ENCODE measurements at regions not wholly inside any gene's neighbourhood (a gene's known extent, or its start where the extent isn't known, plus 50 kb on each side); places are given as distances from the start of the nearest gene placed in this dataset.
"Not testable (repeated sequence)": the region's sequence is repeated elsewhere in the genome, so short reads cannot be mapped to it uniquely, and the experiment has no call there.

DNA sequence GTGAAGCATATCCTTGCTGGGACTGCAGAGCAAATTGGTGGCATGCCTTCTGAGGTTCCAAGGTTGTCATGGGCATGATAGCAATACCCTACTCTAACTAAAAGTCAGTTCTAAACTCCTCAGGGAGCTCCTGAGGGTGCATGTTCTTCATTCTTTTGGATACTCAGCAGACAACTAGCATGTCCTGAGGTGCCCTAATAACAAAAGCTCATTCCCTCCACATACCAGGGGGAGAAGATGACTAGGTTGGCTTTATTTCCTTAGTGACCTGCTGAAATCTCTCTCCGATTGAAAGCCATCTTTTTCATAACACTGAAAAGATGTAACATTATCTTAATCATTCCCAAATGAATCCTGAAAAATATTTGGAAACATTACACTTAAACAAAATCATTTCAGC, 188.7 kb upstream of the IGF1 start:
- DNase-seq: no peak

- not testable (repeated sequence) for DNase-seq
Measured at GRCh38 chr12:102666176-102666575, 185.8 kb upstream of the IGF1 start.

GRCh38 chr12:102659200-102659911, 179.0 kb upstream of the IGF1 start:
- DNase-seq: no peak

DNA sequence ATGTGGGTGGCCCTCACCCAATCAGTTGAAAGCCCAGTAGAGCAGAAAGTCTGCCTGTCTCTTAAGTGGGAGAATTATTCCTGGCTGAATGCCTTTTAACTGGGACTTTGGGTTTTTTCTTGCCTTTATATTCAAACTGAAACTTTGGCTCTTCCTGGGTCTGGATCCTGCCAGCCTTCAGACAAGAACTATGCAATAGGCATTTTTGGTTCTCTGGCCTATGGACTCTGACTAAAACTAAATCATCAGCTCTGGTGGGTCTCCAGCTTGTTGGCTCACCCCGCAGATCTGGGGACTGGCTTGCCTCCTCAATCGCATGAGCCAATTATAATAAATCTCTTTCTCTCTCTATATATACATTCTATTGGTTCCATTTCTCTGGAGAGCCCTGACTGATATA, 173.0 kb upstream of the IGF1 start:
- no peak for DNase-seq

DNA sequence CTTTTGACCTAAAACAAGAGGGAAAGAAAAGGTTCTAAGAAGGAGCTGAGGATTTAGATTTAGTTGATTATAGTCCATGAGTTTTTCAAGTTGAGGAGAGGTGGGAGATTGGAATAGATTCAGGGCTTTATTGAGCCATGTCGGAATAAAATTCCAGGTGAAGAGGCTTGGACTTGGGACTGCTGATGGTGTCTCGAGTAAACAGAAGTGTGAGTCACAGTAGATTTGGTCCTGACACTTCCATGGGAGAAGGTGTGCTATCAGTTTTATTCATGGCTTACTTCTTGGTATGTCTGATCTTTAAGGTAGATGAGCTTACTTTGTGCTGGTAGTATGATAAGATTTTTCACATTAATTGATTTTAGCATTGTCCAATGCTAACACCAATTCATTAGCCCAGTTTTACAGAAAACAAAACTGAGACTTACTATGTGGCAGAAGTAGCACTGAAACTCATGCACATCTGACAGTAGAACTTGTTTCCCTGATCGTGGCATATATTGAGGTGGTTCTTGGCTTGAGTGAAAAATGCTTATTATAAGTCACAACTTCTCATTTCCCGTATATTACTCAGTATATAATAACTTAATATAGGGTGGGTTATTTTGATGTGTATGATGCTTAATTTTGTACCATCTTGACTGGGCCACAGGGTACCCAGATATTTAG, 172.4 kb upstream of the IGF1 start:
- no peak for DNase-seq

DNA sequence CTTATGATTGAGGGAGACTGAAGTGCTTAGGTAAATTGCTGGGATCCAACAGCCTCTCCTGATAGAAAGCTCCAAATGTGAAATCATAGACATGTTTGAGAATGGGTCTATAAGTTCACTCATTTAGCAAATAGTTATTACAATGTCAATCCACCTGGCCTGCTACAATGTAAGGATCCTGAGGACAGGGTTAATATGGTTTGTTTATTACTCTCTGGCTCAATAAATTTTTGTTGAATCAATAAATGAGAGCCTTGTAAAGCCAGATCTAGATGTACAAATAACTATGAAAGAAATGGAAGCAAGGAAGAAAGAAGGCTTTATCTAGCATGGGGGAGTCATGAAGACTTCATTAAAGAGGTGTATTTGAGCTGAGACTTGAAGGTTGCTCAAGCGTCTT, 165.6 kb upstream of the IGF1 start:
- DNase-seq: no peak

GRCh38 chr12:102643879-102644575, 163.7 kb upstream of the IGF1 start:
- DNase-seq: no peak

GRCh38 chr12:102642199-102642598, 161.8 kb upstream of the IGF1 start:
- DNase-seq: no peak

- not testable (repeated sequence) for DNase-seq
Measured at GRCh38 chr12:102640658-102641057, 160.3 kb upstream of the IGF1 start.

- no peak for DNase-seq
Measured at GRCh38 chr12:102638777-102639176, 158.4 kb upstream of the IGF1 start.

- DNase-seq: no peak
Measured at GRCh38 chr12:102633981-102634605, 153.7 kb upstream of the IGF1 start.

GRCh38 chr12:102631274-102631673, 150.9 kb upstream of the IGF1 start:
- DNase-seq: no peak

DNA sequence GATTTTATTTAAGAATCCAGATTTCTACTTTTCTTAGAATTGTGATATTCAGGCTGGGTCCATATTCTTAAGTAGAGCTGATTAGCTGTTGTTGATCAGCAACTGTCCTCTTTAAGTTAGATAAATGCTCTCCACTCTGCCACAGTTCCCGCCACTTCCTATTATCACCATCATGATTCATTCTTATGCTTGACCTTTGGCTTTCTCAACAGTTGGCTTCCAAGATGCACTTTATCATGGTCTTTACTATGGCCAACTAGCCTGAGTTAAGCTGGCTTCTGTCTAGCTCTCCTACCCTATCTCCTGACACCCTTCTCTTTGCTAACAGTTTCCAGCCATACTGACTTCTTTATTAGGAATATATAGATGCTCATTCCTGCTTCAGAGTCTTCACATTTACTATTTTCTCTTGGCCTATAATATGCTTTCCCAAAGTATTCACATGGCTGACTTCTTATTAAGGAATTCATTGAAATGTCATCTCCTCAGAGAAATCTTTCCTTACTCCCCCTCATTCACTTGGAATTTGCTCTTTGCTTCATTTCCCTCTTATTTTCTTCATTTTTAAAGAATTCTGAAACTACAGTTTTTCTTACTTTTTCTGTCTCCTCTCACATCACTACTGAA, 149.0 kb upstream of the IGF1 start:
- DNase-seq: no peak

GRCh38 chr12:102625819-102626218, 145.5 kb upstream of the IGF1 start:
- DNase-seq: no peak

DNA sequence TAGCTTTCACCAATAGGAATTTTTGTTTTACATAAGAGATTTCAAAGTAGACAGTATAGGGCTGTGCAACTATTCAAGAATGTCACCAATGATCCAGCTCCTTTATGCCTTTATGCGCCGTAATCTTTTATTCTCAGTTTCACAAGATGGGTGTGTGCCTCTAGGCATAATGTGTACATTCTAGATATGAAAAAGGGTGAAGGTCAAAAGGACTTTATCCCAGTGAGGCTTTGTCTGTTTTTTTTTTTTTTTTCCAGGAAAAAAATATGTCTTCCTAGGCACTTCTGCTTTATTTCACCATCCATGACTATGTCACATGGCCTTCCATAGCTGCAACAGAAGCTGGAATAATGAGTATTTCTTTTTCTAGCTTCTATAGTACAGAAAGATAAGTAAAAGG, 142.3 kb upstream of the IGF1 start:
- DNase-seq: no peak

DNA sequence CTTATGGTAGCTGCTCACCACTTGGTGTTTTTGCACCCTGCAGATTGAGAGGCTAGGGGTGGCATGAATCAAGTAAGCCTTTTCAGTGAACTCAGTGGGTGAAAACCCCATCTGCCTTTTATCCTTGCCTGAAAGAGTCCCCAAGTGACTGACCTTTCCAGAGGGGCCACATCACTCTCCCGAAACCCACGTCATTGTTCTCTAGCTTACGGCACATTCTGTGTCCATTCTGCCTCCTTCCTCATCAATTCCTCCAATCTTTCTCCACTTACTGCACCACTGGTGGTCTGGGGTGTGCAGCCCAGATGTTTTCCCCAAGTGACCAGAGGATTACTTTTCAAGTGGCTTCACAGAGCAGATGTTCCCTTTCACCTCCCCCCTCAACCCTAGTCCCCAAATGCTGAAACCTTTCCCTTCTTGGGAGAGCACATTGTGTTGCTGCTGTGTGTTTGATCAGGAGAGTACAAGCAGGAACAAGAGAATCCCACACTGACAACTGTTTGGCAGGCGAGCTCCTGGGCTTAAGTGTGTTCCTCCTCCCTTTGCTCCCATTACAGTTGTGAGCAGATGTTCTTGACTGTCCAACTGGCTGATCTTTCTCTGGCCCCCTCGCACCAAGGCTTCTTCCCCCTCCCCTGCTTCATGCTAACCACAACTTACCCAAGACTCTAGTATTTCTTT, 138.0 kb upstream of the IGF1 start:
- no peak for DNase-seq

- DNase-seq: no peak
Measured at GRCh38 chr12:102616692-102617091, 136.3 kb upstream of the IGF1 start.

GRCh38 chr12:102611995-102612394, 131.6 kb upstream of the IGF1 start:
- DNase-seq: no peak

GRCh38 chr12:102609996-102610395, 129.6 kb upstream of the IGF1 start:
- DNase-seq: no peak

DNA sequence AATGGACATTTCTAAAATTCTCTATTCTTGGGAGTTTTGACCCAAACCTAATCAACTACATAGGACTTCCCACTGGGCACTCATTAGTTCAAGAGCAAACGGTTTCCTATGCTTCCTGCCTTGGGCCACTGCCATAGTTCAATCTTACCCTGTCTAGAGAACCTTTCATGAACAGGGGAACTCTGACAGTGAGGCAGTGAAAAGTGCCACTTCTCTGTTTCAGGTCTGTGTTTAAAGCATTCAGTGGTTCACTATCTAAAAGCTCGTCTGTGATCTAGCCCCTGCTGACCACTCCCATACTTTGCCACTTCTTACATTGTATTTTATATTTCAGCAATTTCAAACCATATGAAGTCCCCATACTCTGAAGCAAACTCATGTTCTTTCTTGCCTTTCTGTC, 122.7 kb upstream of the IGF1 start:
- DNase-seq: no peak

GRCh38 chr12:102602521-102602920, 122.2 kb upstream of the IGF1 start:
- no peak for DNase-seq

Data from anterior cingulate cortex (tissue), 58 donors.